GM23338 (cell line): ENCODE measurements at regions not wholly inside any gene's neighbourhood (a gene's known extent, or its start where the extent isn't known, plus 50 kb on each side); places are given as distances from the start of the nearest gene placed in this dataset.

ENCODE experiments used
- EZH2 ChIP-seq: fragments of 200-600 bp; sonication (generic); IDR thresholded peaks from one replicate; pipeline ENCODE4 v1.8.0; 2017; ENCODE audit warnings: antibody characterized with exemption, mild to moderate bottlenecking, low read depth; ENCODE audit not compliant: unreplicated experiment
- EZH2phosphoT487 ChIP-seq: fragments of 200-600 bp; sonication (generic); IDR thresholded peaks from one replicate; pipeline ENCODE4 v1.8.1; 2018; ENCODE audit warnings: antibody characterized with exemption; ENCODE audit not compliant: unreplicated experiment
- JUNB ChIP-seq: IDR thresholded peaks from one replicate; pipeline ENCODE4 v1.6.1; 2016; ENCODE audit warnings: antibody characterized with exemption; ENCODE audit not compliant: unreplicated experiment
- NANOG ChIP-seq: IDR thresholded peaks from 2 replicates; pipeline ENCODE4 v1.6.1; 2016; ENCODE audit warnings: antibody characterized with exemption, borderline replicate concordance
- POLR2AphosphoS5 ChIP-seq: IDR thresholded peaks from 2 replicates; pipeline ENCODE4 v1.6.1; 2016; ENCODE audit warnings: antibody characterized with exemption, low read depth
- ZNF114 ChIP-seq: fragments of 250-450 bp; sonication (Bioruptor Pico); IDR thresholded peaks from 2 replicates; pipeline ENCODE4 v1.5.0; 2020; ENCODE audit warnings: mild to moderate bottlenecking, moderate library complexity
- TF ChIP-seq, protein P1 (sequence below), 2 experiments: fragments of 200-600 bp in 1 of 2; sonication (generic) in 1 of 2; conservative IDR thresholded peaks; 2 replicates each; pipeline versions ENCODE4 v1.5.1 to v1.6.1; 2016 to 2017; ENCODE audit warnings: antibody characterized with exemption in 2 of 2, low read depth in 2 of 2, mild to moderate bottlenecking in 2 of 2, moderate library complexity in 1 of 2
- TF ChIP-seq, protein P2 (sequence below): IDR thresholded peaks from one replicate; pipeline ENCODE4 v1.6.1; 2018; ENCODE audit warnings: antibody characterized with exemption; ENCODE audit not compliant: unreplicated experiment
- TF ChIP-seq, protein P3 (sequence below): fragments of 250-450 bp; sonication (Bioruptor Pico); IDR thresholded peaks from 2 replicates; pipeline ENCODE4 v1.5.0; 2020; ENCODE audit warnings: mild to moderate bottlenecking, moderate library complexity

GRCh38 chr5:163968651-163969050 lies 463.2 kb downstream of the MAT2B start:
- no peak for TF ChIP-seq EZH2
- TF ChIP-seq, protein P1, sequence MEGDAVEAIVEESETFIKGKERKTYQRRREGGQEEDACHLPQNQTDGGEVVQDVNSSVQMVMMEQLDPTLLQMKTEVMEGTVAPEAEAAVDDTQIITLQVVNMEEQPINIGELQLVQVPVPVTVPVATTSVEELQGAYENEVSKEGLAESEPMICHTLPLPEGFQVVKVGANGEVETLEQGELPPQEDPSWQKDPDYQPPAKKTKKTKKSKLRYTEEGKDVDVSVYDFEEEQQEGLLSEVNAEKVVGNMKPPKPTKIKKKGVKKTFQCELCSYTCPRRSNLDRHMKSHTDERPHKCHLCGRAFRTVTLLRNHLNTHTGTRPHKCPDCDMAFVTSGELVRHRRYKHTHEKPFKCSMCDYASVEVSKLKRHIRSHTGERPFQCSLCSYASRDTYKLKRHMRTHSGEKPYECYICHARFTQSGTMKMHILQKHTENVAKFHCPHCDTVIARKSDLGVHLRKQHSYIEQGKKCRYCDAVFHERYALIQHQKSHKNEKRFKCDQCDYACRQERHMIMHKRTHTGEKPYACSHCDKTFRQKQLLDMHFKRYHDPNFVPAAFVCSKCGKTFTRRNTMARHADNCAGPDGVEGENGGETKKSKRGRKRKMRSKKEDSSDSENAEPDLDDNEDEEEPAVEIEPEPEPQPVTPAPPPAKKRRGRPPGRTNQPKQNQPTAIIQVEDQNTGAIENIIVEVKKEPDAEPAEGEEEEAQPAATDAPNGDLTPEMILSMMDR (conservative IDR thresholded peaks at IDR 0.05; ENCODE audit: low read depth in 2 of 2) = no peak
- TF ChIP-seq, protein P2, sequence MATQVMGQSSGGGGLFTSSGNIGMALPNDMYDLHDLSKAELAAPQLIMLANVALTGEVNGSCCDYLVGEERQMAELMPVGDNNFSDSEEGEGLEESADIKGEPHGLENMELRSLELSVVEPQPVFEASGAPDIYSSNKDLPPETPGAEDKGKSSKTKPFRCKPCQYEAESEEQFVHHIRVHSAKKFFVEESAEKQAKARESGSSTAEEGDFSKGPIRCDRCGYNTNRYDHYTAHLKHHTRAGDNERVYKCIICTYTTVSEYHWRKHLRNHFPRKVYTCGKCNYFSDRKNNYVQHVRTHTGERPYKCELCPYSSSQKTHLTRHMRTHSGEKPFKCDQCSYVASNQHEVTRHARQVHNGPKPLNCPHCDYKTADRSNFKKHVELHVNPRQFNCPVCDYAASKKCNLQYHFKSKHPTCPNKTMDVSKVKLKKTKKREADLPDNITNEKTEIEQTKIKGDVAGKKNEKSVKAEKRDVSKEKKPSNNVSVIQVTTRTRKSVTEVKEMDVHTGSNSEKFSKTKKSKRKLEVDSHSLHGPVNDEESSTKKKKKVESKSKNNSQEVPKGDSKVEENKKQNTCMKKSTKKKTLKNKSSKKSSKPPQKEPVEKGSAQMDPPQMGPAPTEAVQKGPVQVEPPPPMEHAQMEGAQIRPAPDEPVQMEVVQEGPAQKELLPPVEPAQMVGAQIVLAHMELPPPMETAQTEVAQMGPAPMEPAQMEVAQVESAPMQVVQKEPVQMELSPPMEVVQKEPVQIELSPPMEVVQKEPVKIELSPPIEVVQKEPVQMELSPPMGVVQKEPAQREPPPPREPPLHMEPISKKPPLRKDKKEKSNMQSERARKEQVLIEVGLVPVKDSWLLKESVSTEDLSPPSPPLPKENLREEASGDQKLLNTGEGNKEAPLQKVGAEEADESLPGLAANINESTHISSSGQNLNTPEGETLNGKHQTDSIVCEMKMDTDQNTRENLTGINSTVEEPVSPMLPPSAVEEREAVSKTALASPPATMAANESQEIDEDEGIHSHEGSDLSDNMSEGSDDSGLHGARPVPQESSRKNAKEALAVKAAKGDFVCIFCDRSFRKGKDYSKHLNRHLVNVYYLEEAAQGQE = no peak
- TF ChIP-seq EZH2phosphoT487 = no peak
- no peak for TF ChIP-seq POLR2AphosphoS5
- no peak for TF ChIP-seq NANOG
- no peak for TF ChIP-seq ZNF114
- TF ChIP-seq JUNB = no peak
- TF ChIP-seq, protein P3, sequence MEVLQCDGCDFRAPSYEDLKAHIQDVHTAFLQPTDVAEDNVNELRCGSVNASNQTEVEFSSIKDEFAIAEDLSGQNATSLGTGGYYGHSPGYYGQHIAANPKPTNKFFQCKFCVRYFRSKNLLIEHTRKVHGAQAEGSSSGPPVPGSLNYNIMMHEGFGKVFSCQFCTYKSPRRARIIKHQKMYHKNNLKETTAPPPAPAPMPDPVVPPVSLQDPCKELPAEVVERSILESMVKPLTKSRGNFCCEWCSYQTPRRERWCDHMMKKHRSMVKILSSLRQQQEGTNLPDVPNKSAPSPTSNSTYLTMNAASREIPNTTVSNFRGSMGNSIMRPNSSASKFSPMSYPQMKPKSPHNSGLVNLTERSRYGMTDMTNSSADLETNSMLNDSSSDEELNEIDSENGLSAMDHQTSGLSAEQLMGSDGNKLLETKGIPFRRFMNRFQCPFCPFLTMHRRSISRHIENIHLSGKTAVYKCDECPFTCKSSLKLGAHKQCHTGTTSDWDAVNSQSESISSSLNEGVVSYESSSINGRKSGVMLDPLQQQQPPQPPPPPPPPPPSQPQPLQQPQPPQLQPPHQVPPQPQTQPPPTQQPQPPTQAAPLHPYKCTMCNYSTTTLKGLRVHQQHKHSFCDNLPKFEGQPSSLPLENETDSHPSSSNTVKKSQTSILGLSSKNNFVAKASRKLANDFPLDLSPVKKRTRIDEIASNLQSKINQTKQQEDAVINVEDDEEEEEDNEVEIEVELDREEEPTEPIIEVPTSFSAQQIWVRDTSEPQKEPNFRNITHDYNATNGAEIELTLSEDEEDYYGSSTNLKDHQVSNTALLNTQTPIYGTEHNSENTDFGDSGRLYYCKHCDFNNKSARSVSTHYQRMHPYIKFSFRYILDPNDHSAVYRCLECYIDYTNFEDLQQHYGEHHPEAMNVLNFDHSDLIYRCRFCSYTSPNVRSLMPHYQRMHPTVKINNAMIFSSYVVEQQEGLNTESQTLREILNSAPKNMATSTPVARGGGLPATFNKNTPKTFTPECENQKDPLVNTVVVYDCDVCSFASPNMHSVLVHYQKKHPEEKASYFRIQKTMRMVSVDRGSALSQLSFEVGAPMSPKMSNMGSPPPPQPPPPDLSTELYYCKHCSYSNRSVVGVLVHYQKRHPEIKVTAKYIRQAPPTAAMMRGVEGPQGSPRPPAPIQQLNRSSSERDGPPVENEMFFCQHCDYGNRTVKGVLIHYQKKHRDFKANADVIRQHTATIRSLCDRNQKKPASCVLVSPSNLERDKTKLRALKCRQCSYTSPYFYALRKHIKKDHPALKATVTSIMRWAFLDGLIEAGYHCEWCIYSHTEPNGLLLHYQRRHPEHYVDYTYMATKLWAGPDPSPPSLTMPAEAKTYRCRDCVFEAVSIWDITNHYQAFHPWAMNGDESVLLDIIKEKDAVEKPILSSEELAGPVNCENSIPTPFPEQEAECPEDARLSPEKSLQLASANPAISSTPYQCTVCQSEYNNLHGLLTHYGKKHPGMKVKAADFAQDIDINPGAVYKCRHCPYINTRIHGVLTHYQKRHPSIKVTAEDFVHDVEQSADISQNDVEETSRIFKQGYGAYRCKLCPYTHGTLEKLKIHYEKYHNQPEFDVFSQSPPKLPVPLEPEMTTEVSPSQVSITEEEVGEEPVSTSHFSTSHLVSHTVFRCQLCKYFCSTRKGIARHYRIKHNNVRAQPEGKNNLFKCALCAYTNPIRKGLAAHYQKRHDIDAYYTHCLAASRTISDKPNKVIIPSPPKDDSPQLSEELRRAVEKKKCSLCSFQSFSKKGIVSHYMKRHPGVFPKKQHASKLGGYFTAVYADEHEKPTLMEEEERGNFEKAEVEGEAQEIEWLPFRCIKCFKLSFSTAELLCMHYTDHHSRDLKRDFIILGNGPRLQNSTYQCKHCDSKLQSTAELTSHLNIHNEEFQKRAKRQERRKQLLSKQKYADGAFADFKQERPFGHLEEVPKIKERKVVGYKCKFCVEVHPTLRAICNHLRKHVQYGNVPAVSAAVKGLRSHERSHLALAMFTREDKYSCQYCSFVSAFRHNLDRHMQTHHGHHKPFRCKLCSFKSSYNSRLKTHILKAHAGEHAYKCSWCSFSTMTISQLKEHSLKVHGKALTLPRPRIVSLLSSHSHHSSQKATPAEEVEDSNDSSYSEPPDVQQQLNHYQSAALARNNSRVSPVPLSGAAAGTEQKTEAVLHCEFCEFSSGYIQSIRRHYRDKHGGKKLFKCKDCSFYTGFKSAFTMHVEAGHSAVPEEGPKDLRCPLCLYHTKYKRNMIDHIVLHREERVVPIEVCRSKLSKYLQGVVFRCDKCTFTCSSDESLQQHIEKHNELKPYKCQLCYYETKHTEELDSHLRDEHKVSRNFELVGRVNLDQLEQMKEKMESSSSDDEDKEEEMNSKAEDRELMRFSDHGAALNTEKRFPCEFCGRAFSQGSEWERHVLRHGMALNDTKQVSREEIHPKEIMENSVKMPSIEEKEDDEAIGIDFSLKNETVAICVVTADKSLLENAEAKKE (CRISPR knock-in tag) = no peak
